ENCODE measurements at regions not wholly inside any gene's neighbourhood (a gene's known extent, or its start where the extent isn't known, plus 50 kb on each side); places are given as distances from the start of the nearest gene placed in this dataset.
A peak's percentile ranks its signal among the peaks of the same experiment; 100 is the strongest.

- FAIRE-seq = peak; percentile 42
- Histone ChIP-seq H3K14ac (ENCODE audit: insufficient read length) (no peak overlapping the region), H3K27ac (ENCODE audit: low read depth, low read length) (no peak overlapping the region), H2BK15ac (ENCODE audit: low read length) (no peak overlapping the region), H3K9ac (replicated peaks in 1 of 4; ENCODE audit: extremely low read depth in 1 of 4, low read depth in 3 of 4, low read length in 3 of 4) (no peak overlapping the region), H3K56ac (replicated peaks; ENCODE audit: insufficient read length, low read depth, low read length) (no peak overlapping the region), H4K5ac (ENCODE audit: insufficient read length, low read depth, low read length) (no peak overlapping the region), H3K9me3 (ENCODE audit: insufficient read depth in 2 of 2, low read depth in 1 of 2, low read length in 1 of 2) (no peaks in the 10 kb centered on the region), H3K4me2 (ENCODE audit: insufficient read depth in 1 of 2, low read depth in 2 of 2, low read length in 2 of 2) (no peak overlapping the region), H2BK12ac (ENCODE audit: low read depth, low read length) (no peak overlapping the region), H3K79me1 (ENCODE audit: low read depth, low read length) (no peaks in the 10 kb centered on the region), H4K91ac (replicated peaks; ENCODE audit: insufficient read length, low read length) (no peak overlapping the region), H3K18ac (ENCODE audit: extremely low read depth, low read length) (no peak overlapping the region), H3K23me2 (ENCODE audit: low read depth, low read length) (no peaks in the 10 kb centered on the region), H3K4me1 (replicated peaks in 1 of 4; ENCODE audit: control insufficient read depth in 3 of 4, insufficient read depth in 4 of 4, low read length in 3 of 4) (no peaks in the 10 kb centered on the region), H2AK5ac (ENCODE audit: low read depth, low read length) (no peak overlapping the region), H3K36me3 (ENCODE audit: control insufficient read depth in 2 of 4, insufficient read depth in 4 of 4, low read length in 3 of 4) (no peaks in the 10 kb centered on the region), H3K79me2 (ENCODE audit: control insufficient read depth in 1 of 2, insufficient read depth in 2 of 2, low read length in 2 of 2) (no peaks in the 10 kb centered on the region), H3K4ac (replicated peaks; ENCODE audit: insufficient read length, low read depth, low read length) (no peak overlapping the region), H2BK5ac (ENCODE audit: low read depth, low read length) (no peak overlapping the region), H2BK20ac (ENCODE audit: low read length) (no peak overlapping the region), H2BK120ac (replicated peaks; ENCODE audit: low read depth, low read length) (no peak overlapping the region), H3K23ac (ENCODE audit: insufficient read length) (no peak overlapping the region), H2AFZ (ENCODE audit: low read length) (no peak overlapping the region), H3K27me3 (replicated peaks in 1 of 4; ENCODE audit: control insufficient read depth in 3 of 4, extremely low read depth in 1 of 4, insufficient read depth in 3 of 4, low read length in 3 of 4) (no peaks in the 10 kb centered on the region), H4K8ac (ENCODE audit: extremely low read depth, insufficient read depth, low read length) (no peak overlapping the region), H3K4me3 (ENCODE audit: extremely low read depth in 1 of 4, insufficient read depth in 2 of 4, low read depth in 3 of 4, low read length in 4 of 4) (no peak overlapping the region), H4K20me1 (replicated peaks in 1 of 2; ENCODE audit: control insufficient read depth in 1 of 2, insufficient read depth in 2 of 2, low read length in 2 of 2) (no peaks in the 10 kb centered on the region)
- CTCF ChIA-PET (ENCODE audit: partially characterized antibody) = interaction anchor here (0.8 to 1.5 kb wide), 3 partner anchors 9 to 34 kb away, joined by 3 to 6 read pairs (median 3); no protein-coding TSS in a partner anchor
- no peak for DNase-seq (ENCODE audit: low read depth in 1 of 2, low spot score in 2 of 2)
- POLR2A ChIA-PET (ENCODE audit: partially characterized antibody) = interaction anchor here (1.3 kb wide), 1 partner anchor 7 kb away, joined by 3 read pairs; no protein-coding TSS in a partner anchor
- WGBS, 2 experiments (ENCODE audit: extremely low coverage in 1 of 2, insufficient coverage in 1 of 2, insufficient read length in 1 of 2, insufficient replicate concordance in 2 of 2, low coverage in 1 of 2, low lambda C conversion rate in 2 of 2, missing lambda C conversion rate in 1 of 2) = 85% methylated on average over 4 of the region's 4 CpGs; no CpG with 5 or more reads in 1 of the 2 experiments
- TF ChIP-seq ATF3 (IDR thresholded peaks at IDR 0.05; ENCODE audit: insufficient read depth, low read depth, low read length) = no peak
- no peak for TF ChIP-seq NRF1 (IDR thresholded peaks at IDR 0.05; ENCODE audit: low read depth, low read length)
- no peak for TF ChIP-seq ATF2 (IDR thresholded peaks at IDR 0.05; ENCODE audit: low read length)
- no peak for TF ChIP-seq E2F6 (IDR thresholded peaks at IDR 0.05)
- no peak for TF ChIP-seq TAF7 (optimal IDR thresholded peaks at IDR 0.05; ENCODE audit: borderline replicate concordance, low read depth, low read length)
- TF ChIP-seq KDM4A (IDR thresholded peaks at IDR 0.05; ENCODE audit: low read depth, low read length, severe bottlenecking) = no peak
- no peak for TF ChIP-seq TBP (IDR thresholded peaks at IDR 0.05; ENCODE audit: low read depth, low read length)
- TF ChIP-seq POU5F1 (IDR thresholded peaks at IDR 0.05; ENCODE audit: low read depth, low read length) = no peak
- no peak for TF ChIP-seq EZH2 (IDR thresholded peaks at IDR 0.05; ENCODE audit: low read depth, low read length, severe bottlenecking)
- no peak for TF ChIP-seq TAF1 (IDR thresholded peaks at IDR 0.05; ENCODE audit: low read depth, low read length)
- no peak for TF ChIP-seq SP2 (IDR thresholded peaks at IDR 0.05; ENCODE audit: low read length)
- TF ChIP-seq ASH2L (IDR thresholded peaks at IDR 0.05; ENCODE audit: low read length) = no peak
These were observed 80.1 kb upstream of the IFNG-AS1 start for GRCh38 chr12:67909091-67909531.

Measured in H1 (cell line).